GM23248 (cell line): ENCODE measurements at regions not wholly inside any gene's neighbourhood (a gene's known extent, or its start where the extent isn't known, plus 50 kb on each side); places are given as distances from the start of the nearest gene placed in this dataset.

Experiments
- EZH2 ChIP-seq: fragments of 200-600 bp; sonication (generic); IDR thresholded peaks from 2 replicates; pipeline ENCODE4 v1.6.1; 2018; ENCODE audit warnings: antibody characterized with exemption, mild to moderate bottlenecking; ENCODE audit not compliant: insufficient read depth, poor library complexity, severe bottlenecking
- EZH2phosphoT487 ChIP-seq: fragments of 200-600 bp; sonication (generic); IDR thresholded peaks from 2 replicates; pipeline ENCODE4 v1.6.1; 2018; ENCODE audit warnings: antibody characterized with exemption, moderate library complexity, mild to moderate bottlenecking, low read depth; ENCODE audit not compliant: insufficient read depth

GRCh38 chr4:111937368-111937767 is 207.9 kb upstream of the FAM241A start:
- TF ChIP-seq EZH2 (no peak), EZH2phosphoT487 (no peak)
